ENCODE measurements at regions not wholly inside any gene's neighbourhood (a gene's known extent, or its start where the extent isn't known, plus 50 kb on each side); places are given as distances from the start of the nearest gene placed in this dataset.

DNA sequence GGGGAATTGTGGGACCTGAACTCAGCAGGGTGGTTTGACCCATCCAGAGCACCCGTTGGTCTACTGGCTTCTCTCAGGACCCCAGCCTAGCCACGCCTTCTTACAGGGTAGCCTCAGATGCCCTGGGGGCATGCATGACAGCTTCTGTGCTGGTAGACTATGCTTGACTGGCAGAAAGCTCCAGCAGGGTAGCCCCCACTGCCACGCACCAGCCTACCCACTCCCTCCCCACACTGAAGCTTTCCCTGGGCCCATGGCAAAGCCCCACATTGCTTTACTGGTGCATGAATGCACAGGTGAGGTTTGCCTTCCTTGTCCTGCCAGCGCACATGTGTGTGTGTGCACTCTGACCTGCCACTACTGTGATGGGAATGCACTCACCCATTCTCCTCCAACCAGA is 772.2 kb downstream of the LRFN5 start:
- Histone ChIP-seq H3K4me1 (ENCODE audit: control insufficient read depth, low read depth, low read length) (no peaks in the 10 kb centered on the region), H3K18ac (ENCODE audit: low read length) (no peak overlapping the region), H3K4me2 (ENCODE audit: low read length) (no peak overlapping the region), H3K23ac (ENCODE audit: low read length) (no peak overlapping the region), H3K4me3 (ENCODE audit: low read length) (no peak overlapping the region), H3K56ac (ENCODE audit: low read length) (no peak overlapping the region), H2BK120ac (ENCODE audit: low read depth, low read length) (no peak overlapping the region), H2BK15ac (replicated peaks; ENCODE audit: low read depth) (no peak overlapping the region), H3K36me3 (ENCODE audit: control insufficient read depth, insufficient read depth, low read length) (no peaks in the 10 kb centered on the region), H2BK5ac (ENCODE audit: low read length) (no peak overlapping the region), H3K9ac (ENCODE audit: low read length) (no peak overlapping the region), H3K79me1 (ENCODE audit: low read length) (no peaks in the 10 kb centered on the region), H3K27me3 (ENCODE audit: insufficient read depth, low read length, poor library complexity) (no peaks in the 10 kb centered on the region), H4K5ac (ENCODE audit: low read length) (no peak overlapping the region), H4K8ac (ENCODE audit: low read depth, low read length) (no peak overlapping the region), H3K79me2 (ENCODE audit: control insufficient read depth, insufficient read depth, low read length) (no peaks in the 10 kb centered on the region), H3K27ac (ENCODE audit: low read depth, low read length) (no peak overlapping the region), H2AK5ac (ENCODE audit: low read length) (no peak overlapping the region), H3K4ac (ENCODE audit: low read depth, low read length) (no peak overlapping the region)
- DNase-seq = no peak
- WGBS (ENCODE audit: extremely low coverage, insufficient coverage, low lambda C conversion rate) = no CpG with 5 or more reads among the region's 4 CpGs

DNA sequence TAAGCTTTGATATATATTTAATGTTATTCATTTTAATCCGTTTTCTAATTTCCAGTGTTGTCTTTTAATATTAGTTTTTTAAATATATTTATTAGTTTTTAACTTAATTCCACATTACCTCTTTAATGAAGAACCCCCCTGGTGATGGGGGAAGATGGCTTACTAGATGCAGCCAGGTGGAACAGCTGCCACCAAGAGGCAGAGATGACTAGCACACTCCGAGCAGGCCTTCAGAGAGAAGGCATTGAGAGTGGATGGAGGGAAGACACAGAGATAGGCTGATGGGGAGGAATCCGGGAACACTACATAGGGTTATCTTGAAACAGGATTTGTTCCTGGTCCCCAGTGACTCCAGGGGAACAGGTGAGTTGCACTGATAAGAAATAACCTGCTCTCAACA is 771.6 kb downstream of the LRFN5 start:
- no peak overlapping the region for H2AK5ac ChIP-seq (ENCODE audit: low read length)
- H3K9ac ChIP-seq (ENCODE audit: low read length) = no peak overlapping the region
- H3K4me1 ChIP-seq (ENCODE audit: control insufficient read depth, low read depth, low read length) = no peaks in the 10 kb centered on the region
- H3K79me1 ChIP-seq (ENCODE audit: low read length) = no peaks in the 10 kb centered on the region
- WGBS (ENCODE audit: extremely low coverage, insufficient coverage, low lambda C conversion rate) = no CpG with 5 or more reads among the region's 3 CpGs
- no peak overlapping the region for H4K5ac ChIP-seq (ENCODE audit: low read length)
- H3K36me3 ChIP-seq (ENCODE audit: control insufficient read depth, insufficient read depth, low read length) = no peaks in the 10 kb centered on the region
- H4K8ac ChIP-seq (ENCODE audit: low read depth, low read length) = no peak overlapping the region
- no peak overlapping the region for H3K23ac ChIP-seq (ENCODE audit: low read length)
- no peak overlapping the region for H2BK15ac ChIP-seq (replicated peaks; ENCODE audit: low read depth)
- peak; percentile 50 for DNase-seq
- no peaks in the 10 kb centered on the region for H3K79me2 ChIP-seq (ENCODE audit: control insufficient read depth, insufficient read depth, low read length)
- H2BK120ac ChIP-seq (ENCODE audit: low read depth, low read length) = no peak overlapping the region
- H2BK5ac ChIP-seq (ENCODE audit: low read length) = no peak overlapping the region
- H3K18ac ChIP-seq (ENCODE audit: low read length) = no peak overlapping the region
- H3K4me2 ChIP-seq (ENCODE audit: low read length) = no peak overlapping the region
- no peak overlapping the region for H3K27ac ChIP-seq (ENCODE audit: low read depth, low read length)
- no peak overlapping the region for H3K4me3 ChIP-seq (ENCODE audit: low read length)
- H3K27me3 ChIP-seq (ENCODE audit: insufficient read depth, low read length, poor library complexity) = no peaks in the 10 kb centered on the region
- H3K4ac ChIP-seq (ENCODE audit: low read depth, low read length) = no peak overlapping the region
- no peak overlapping the region for H3K56ac ChIP-seq (ENCODE audit: low read length)

DNA sequence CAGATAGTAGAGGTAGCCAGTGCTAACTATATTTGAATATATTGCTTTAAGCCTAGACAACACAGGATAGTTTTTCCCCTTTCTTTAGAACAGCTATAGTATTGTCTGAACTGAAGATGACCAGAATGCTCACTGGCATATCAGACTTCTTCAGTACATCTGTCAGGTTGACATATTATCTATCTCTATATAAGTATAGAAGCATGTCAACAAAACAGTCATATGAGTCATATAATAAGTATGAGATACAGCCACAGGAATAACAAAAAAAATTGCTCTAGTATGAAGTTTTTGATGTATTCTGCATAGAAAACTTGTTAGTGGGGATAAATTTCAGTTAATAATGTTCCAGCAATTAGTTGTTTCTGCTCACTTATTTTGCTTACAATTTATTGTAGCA is 767.7 kb downstream of the LRFN5 start:
- Histone ChIP-seq H3K4me2 (ENCODE audit: low read length) (no peak overlapping the region), H4K5ac (ENCODE audit: low read length) (no peak overlapping the region), H3K4me3 (ENCODE audit: low read length) (no peak overlapping the region), H4K8ac (ENCODE audit: low read depth, low read length) (no peak overlapping the region), H3K9ac (ENCODE audit: low read length) (no peak overlapping the region), H3K4me1 (ENCODE audit: control insufficient read depth, low read depth, low read length) (no peaks in the 10 kb centered on the region), H3K27me3 (ENCODE audit: insufficient read depth, low read length, poor library complexity) (no peaks in the 10 kb centered on the region), H2BK5ac (ENCODE audit: low read length) (no peak overlapping the region), H3K36me3 (ENCODE audit: control insufficient read depth, insufficient read depth, low read length) (no peaks in the 10 kb centered on the region), H3K23ac (ENCODE audit: low read length) (no peak overlapping the region), H3K79me1 (ENCODE audit: low read length) (no peaks in the 10 kb centered on the region), H3K56ac (ENCODE audit: low read length) (no peak overlapping the region), H3K18ac (ENCODE audit: low read length) (no peak overlapping the region), H3K79me2 (ENCODE audit: control insufficient read depth, insufficient read depth, low read length) (no peaks in the 10 kb centered on the region), H2BK120ac (ENCODE audit: low read depth, low read length) (no peak overlapping the region), H3K4ac (ENCODE audit: low read depth, low read length) (no peak overlapping the region), H2BK15ac (replicated peaks; ENCODE audit: low read depth) (no peak overlapping the region), H2AK5ac (ENCODE audit: low read length) (no peak overlapping the region), H3K27ac (ENCODE audit: low read depth, low read length) (no peak overlapping the region)
- no peak for DNase-seq

DNA sequence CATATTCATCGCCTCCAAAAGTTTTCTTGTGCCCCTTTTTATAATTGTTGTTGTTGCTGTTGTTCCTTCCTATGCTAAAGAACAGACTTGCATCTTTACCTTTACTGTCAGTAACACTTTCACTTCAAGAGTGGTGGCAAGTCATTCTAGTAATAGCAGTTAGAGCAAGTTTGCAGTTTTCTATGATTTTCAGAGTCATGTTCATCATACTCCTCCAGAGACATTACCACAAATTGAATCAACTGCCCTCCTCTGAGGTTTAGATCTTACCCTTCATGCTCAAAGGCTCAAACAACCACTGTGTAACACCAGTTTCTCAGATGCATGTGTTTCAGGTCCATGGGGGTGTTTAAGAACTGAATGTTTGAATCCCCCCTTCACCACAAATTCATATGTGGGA is 763.4 kb downstream of the LRFN5 start:
- H3K27ac ChIP-seq (ENCODE audit: low read depth, low read length) = no peak overlapping the region
- H3K27me3 ChIP-seq (ENCODE audit: insufficient read depth, low read length, poor library complexity) = no peaks in the 10 kb centered on the region
- H3K36me3 ChIP-seq (ENCODE audit: control insufficient read depth, insufficient read depth, low read length) = no peaks in the 10 kb centered on the region
- no peak overlapping the region for H3K4ac ChIP-seq (ENCODE audit: low read depth, low read length)
- no peak overlapping the region for H2AK5ac ChIP-seq (ENCODE audit: low read length)
- no peak overlapping the region for H3K4me2 ChIP-seq (ENCODE audit: low read length)
- no peak overlapping the region for H2BK15ac ChIP-seq (replicated peaks; ENCODE audit: low read depth)
- H3K4me3 ChIP-seq (ENCODE audit: low read length) = no peak overlapping the region
- H3K56ac ChIP-seq (ENCODE audit: low read length) = no peak overlapping the region
- no peak for DNase-seq
- H3K79me2 ChIP-seq (ENCODE audit: control insufficient read depth, insufficient read depth, low read length) = no peaks in the 10 kb centered on the region
- H4K5ac ChIP-seq (ENCODE audit: low read length) = no peak overlapping the region
- no peak overlapping the region for H3K23ac ChIP-seq (ENCODE audit: low read length)
- H3K18ac ChIP-seq (ENCODE audit: low read length) = no peak overlapping the region
- no peaks in the 10 kb centered on the region for H3K4me1 ChIP-seq (ENCODE audit: control insufficient read depth, low read depth, low read length)
- H2BK5ac ChIP-seq (ENCODE audit: low read length) = no peak overlapping the region
- no peak overlapping the region for H4K8ac ChIP-seq (ENCODE audit: low read depth, low read length)
- no peak overlapping the region for H2BK120ac ChIP-seq (ENCODE audit: low read depth, low read length)
- WGBS (ENCODE audit: extremely low coverage, insufficient coverage, low lambda C conversion rate) = no CpG with 5 or more reads among the region's 1 CpG
- no peaks in the 10 kb centered on the region for H3K79me1 ChIP-seq (ENCODE audit: low read length)
- no peak overlapping the region for H3K9ac ChIP-seq (ENCODE audit: low read length)

DNA sequence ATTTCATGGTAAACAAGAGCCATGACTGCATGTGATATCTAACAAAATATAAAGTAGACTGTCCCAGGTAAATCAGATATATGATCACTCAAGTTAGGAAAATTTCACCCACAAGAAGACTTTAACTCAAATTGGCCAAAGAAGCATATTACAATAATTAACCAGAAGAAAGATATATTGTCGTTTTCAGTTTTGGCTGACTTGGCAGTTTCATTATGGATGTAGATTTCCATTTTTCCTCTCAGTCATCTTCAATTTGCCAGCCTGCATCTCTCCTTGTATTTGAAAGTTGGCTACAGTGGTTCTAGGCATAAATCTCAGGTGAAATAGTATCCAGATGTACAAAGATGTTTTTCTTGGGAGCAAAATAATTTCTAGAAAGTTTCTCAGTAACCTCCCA is 761.6 kb downstream of the LRFN5 start:
- Histone ChIP-seq H3K56ac (ENCODE audit: low read length) (no peak overlapping the region), H3K27ac (ENCODE audit: low read depth, low read length) (no peak overlapping the region), H3K18ac (ENCODE audit: low read length) (no peak overlapping the region), H4K8ac (ENCODE audit: low read depth, low read length) (no peak overlapping the region), H3K4me2 (ENCODE audit: low read length) (no peak overlapping the region), H3K4ac (ENCODE audit: low read depth, low read length) (no peak overlapping the region), H2BK5ac (ENCODE audit: low read length) (no peak overlapping the region), H4K5ac (ENCODE audit: low read length) (no peak overlapping the region), H3K79me1 (ENCODE audit: low read length) (no peaks in the 10 kb centered on the region), H3K4me3 (ENCODE audit: low read length) (no peak overlapping the region), H2AK5ac (ENCODE audit: low read length) (no peak overlapping the region), H3K9ac (ENCODE audit: low read length) (no peak overlapping the region), H3K4me1 (ENCODE audit: control insufficient read depth, low read depth, low read length) (no peaks in the 10 kb centered on the region), H3K79me2 (ENCODE audit: control insufficient read depth, insufficient read depth, low read length) (no peaks in the 10 kb centered on the region), H3K23ac (ENCODE audit: low read length) (no peak overlapping the region), H3K27me3 (ENCODE audit: insufficient read depth, low read length, poor library complexity) (no peaks in the 10 kb centered on the region), H2BK15ac (replicated peaks; ENCODE audit: low read depth) (no peak overlapping the region), H3K36me3 (ENCODE audit: control insufficient read depth, insufficient read depth, low read length) (no peaks in the 10 kb centered on the region), H2BK120ac (ENCODE audit: low read depth, low read length) (no peak overlapping the region)
- no CpG with 5 or more reads among the region's 1 CpG for WGBS (ENCODE audit: extremely low coverage, insufficient coverage, low lambda C conversion rate)
- no peak for DNase-seq

DNA sequence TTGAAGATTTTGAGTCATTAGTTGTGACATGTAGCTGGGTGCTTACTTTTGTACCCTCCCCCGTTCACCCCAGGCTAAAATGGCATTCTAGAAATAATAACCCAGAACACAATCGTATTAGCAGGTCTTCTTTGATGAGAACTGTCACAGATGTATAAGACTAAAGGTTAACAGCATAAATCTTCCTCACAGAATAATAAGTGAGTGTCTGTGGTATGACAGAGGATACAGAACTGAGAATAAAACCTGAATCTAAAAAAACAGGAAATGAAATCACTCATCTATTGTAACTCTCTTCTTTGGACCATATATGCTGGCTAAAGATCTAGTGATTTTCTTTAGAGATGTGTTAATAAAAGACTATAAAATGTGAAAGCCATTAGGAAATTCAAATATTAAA is 746.6 kb downstream of the LRFN5 start:
- no peak for DNase-seq
- H2AK5ac ChIP-seq (ENCODE audit: low read length) = no peak overlapping the region
- no peak overlapping the region for H2BK5ac ChIP-seq (ENCODE audit: low read length)
- no peak overlapping the region for H3K4ac ChIP-seq (ENCODE audit: low read depth, low read length)
- H3K79me1 ChIP-seq (ENCODE audit: low read length) = no peaks in the 10 kb centered on the region
- H3K27ac ChIP-seq (ENCODE audit: low read depth, low read length) = no peak overlapping the region
- no peak overlapping the region for H3K18ac ChIP-seq (ENCODE audit: low read length)
- WGBS (ENCODE audit: extremely low coverage, insufficient coverage, low lambda C conversion rate) = no CpG with 5 or more reads among the region's 2 CpGs
- no peak overlapping the region for H2BK15ac ChIP-seq (replicated peaks; ENCODE audit: low read depth)
- H3K4me2 ChIP-seq (ENCODE audit: low read length) = no peak overlapping the region
- H4K8ac ChIP-seq (ENCODE audit: low read depth, low read length) = no peak overlapping the region
- H2BK120ac ChIP-seq (ENCODE audit: low read depth, low read length) = no peak overlapping the region
- no peak overlapping the region for H3K23ac ChIP-seq (ENCODE audit: low read length)
- H3K56ac ChIP-seq (ENCODE audit: low read length) = no peak overlapping the region
- H3K4me3 ChIP-seq (ENCODE audit: low read length) = no peak overlapping the region
- no peaks in the 10 kb centered on the region for H3K4me1 ChIP-seq (ENCODE audit: control insufficient read depth, low read depth, low read length)
- H3K36me3 ChIP-seq (ENCODE audit: control insufficient read depth, insufficient read depth, low read length) = no peaks in the 10 kb centered on the region
- H3K9ac ChIP-seq (ENCODE audit: low read length) = no peak overlapping the region
- H4K5ac ChIP-seq (ENCODE audit: low read length) = no peak overlapping the region
- no peaks in the 10 kb centered on the region for H3K27me3 ChIP-seq (ENCODE audit: insufficient read depth, low read length, poor library complexity)
- no peaks in the 10 kb centered on the region for H3K79me2 ChIP-seq (ENCODE audit: control insufficient read depth, insufficient read depth, low read length)
